Liver (tissue), 8 donors: ENCODE measurements at regions not wholly inside any gene's neighbourhood (a gene's known extent, or its start where the extent isn't known, plus 50 kb on each side); places are given as distances from the start of the nearest gene placed in this dataset.

ENCODE experiments used
- DNase-seq: peaks from one replicate; pipeline ENCODE4 v3.0.0-alpha.2; 2017; ENCODE audit warnings: low spot score
- H3K27ac ChIP-seq, 2 donors: one replicate each; pipeline ENCODE4 v1.7.0; 2013; ENCODE audit warnings: inconsistent platforms in 2 of 2, low read length in 2 of 2, control low read depth in 1 of 2, low read depth in 1 of 2, mild to moderate bottlenecking in 1 of 2
- H3K27me3 ChIP-seq, 4 donors: one replicate each; pipeline versions ENCODE4 v1.6.1 to v1.7.0; 2013; ENCODE audit warnings: low read length in 3 of 4, inconsistent platforms in 1 of 4, mild to moderate bottlenecking in 1 of 4, moderate library complexity in 1 of 4; ENCODE audit not compliant: control insufficient read depth in 4 of 4, insufficient read depth in 4 of 4
- H3K36me3 ChIP-seq, 4 donors: one replicate each; pipeline versions ENCODE4 v1.6.1 to v1.7.0; 2013; ENCODE audit warnings: low read length in 3 of 4, mild to moderate bottlenecking in 3 of 4, low read depth in 1 of 4, moderate library complexity in 1 of 4; ENCODE audit not compliant: control insufficient read depth in 4 of 4, insufficient read depth in 3 of 4
- H3K4me1 ChIP-seq, 4 donors: one replicate each; pipeline versions ENCODE4 v1.6.1 to v1.7.0; 2013; ENCODE audit warnings: low read length in 3 of 4, mild to moderate bottlenecking in 3 of 4, moderate library complexity in 1 of 4; ENCODE audit not compliant: control insufficient read depth in 4 of 4, insufficient read depth in 4 of 4
- H3K4me3 ChIP-seq, 3 donors: one replicate each; pipeline versions ENCODE4 v1.6.1 to v1.7.0; 2013; ENCODE audit warnings: low read length in 3 of 3, control low read depth in 1 of 3, low read depth in 1 of 3, mild to moderate bottlenecking in 1 of 3
- H3K9ac ChIP-seq, 2 donors: one replicate each; pipeline ENCODE4 v1.7.0; 2013; ENCODE audit warnings: low read length in 2 of 2, mild to moderate bottlenecking in 2 of 2, moderate library complexity in 2 of 2, control low read depth in 1 of 2, low read depth in 1 of 2
- H3K9me3 ChIP-seq, 4 donors: one replicate each; pipeline versions ENCODE4 v1.6.1 to v1.7.0; 2013; ENCODE audit warnings: low read length in 3 of 4; ENCODE audit not compliant: control insufficient read depth in 4 of 4
- ATF3 ChIP-seq: IDR thresholded peaks from 2 replicates; pipeline ENCODE4 v1.6.1; 2016; ENCODE audit warnings: antibody characterized with exemption
- CTCF ChIP-seq: fragments of 150-350 bp; IDR thresholded peaks from 2 replicates; pipeline ENCODE4 v1.5.1; 2017; ENCODE audit warnings: improper control_type of control experiment, low read depth, low read length; ENCODE audit not compliant: missing input control
- EGR1 ChIP-seq, 2 donors: IDR thresholded peaks; 2 replicates each; pipeline ENCODE4 v1.6.1; 2016 to 2018; ENCODE audit warnings: antibody characterized with exemption in 2 of 2, low read depth in 2 of 2
- FOXA1 ChIP-seq: IDR thresholded peaks from 2 replicates; pipeline ENCODE4 v1.6.1; 2016; ENCODE audit warnings: antibody characterized with exemption
- FOXA2 ChIP-seq: IDR thresholded peaks from 2 replicates; pipeline ENCODE4 v1.6.1; 2016; ENCODE audit warnings: antibody characterized with exemption
- GABPA ChIP-seq, 2 donors: IDR thresholded peaks in 1 of 2; conservative IDR thresholded peaks in 1 of 2; 2 replicates each; pipeline ENCODE4 v1.6.1; 2016; ENCODE audit warnings: antibody characterized with exemption in 2 of 2, mild to moderate bottlenecking in 1 of 2, moderate library complexity in 1 of 2
- HNF4A ChIP-seq, 2 donors: conservative IDR thresholded peaks; 2 replicates each; pipeline ENCODE4 v1.6.1; 2016; ENCODE audit warnings: antibody characterized with exemption in 2 of 2, mild to moderate bottlenecking in 2 of 2
- HNF4G ChIP-seq: IDR thresholded peaks from 2 replicates; pipeline ENCODE4 v1.6.1; 2016; ENCODE audit warnings: antibody characterized with exemption
- JUND ChIP-seq, 2 donors: IDR thresholded peaks; 2 replicates each; pipeline ENCODE4 v1.6.1; 2016; ENCODE audit warnings: antibody characterized with exemption in 2 of 2
- MAX ChIP-seq: IDR thresholded peaks from 2 replicates; pipeline ENCODE4 v1.6.1; 2016; ENCODE audit warnings: antibody characterized with exemption
- NR2F2 ChIP-seq: IDR thresholded peaks from 2 replicates; pipeline ENCODE4 v1.6.1; 2016; ENCODE audit warnings: antibody characterized with exemption
- RAD21 ChIP-seq, 2 donors: IDR thresholded peaks; 2 replicates each; pipeline ENCODE4 v1.6.1; 2016; ENCODE audit warnings: antibody characterized with exemption in 2 of 2, mild to moderate bottlenecking in 2 of 2
- REST ChIP-seq: IDR thresholded peaks from 2 replicates; pipeline ENCODE4 v1.6.1; 2016; ENCODE audit warnings: antibody characterized with exemption, mild to moderate bottlenecking
- RXRA ChIP-seq, 2 donors: IDR thresholded peaks; 2 replicates each; pipeline ENCODE4 v1.6.1; 2017 to 2018; ENCODE audit warnings: antibody characterized with exemption in 2 of 2, mild to moderate bottlenecking in 1 of 2
- SP1 ChIP-seq: IDR thresholded peaks from 2 replicates; pipeline ENCODE4 v1.6.1; 2018; ENCODE audit warnings: antibody characterized with exemption, mild to moderate bottlenecking
- TAF1 ChIP-seq: conservative IDR thresholded peaks from 2 replicates; pipeline ENCODE4 v1.6.1; 2016; ENCODE audit warnings: antibody characterized with exemption, mild to moderate bottlenecking
- YY1 ChIP-seq: IDR thresholded peaks from 2 replicates; pipeline ENCODE4 v1.6.1; 2016; ENCODE audit warnings: antibody characterized with exemption, mild to moderate bottlenecking
- ZBTB33 ChIP-seq: IDR thresholded peaks from 2 replicates; pipeline ENCODE4 v1.6.1; 2016; ENCODE audit warnings: antibody characterized with exemption
- WGBS: extraction: QIAGEN DNeasy Blood & Tissue Kit; methylation state at CpG from one replicate; pipeline ENCODE4 v1.1.7; 2013; 5-methylcytosine and 5-hydroxymethylcytosine counted together
- donor health status: healthy.
- donor health status: healthy.
- donor health status: healthy.
- donor health status: healthy.
- donor health status: healthy.

GRCh38 chrX:45851434-45851991 is 650.8 kb upstream of the DIPK2B start:
- 1% methylated on average over 53 of the region's 53 CpGs for WGBS
- no peak for TF ChIP-seq CTCF
- TF ChIP-seq ATF3: no peak
- no peak for TF ChIP-seq MAX
- no peak for TF ChIP-seq EGR1 (IDR thresholded peaks at IDR 0.05; ENCODE audit: low read depth in 2 of 2)
- no peak for TF ChIP-seq RAD21 (IDR thresholded peaks at IDR 0.05)
- TF ChIP-seq REST: no peak
- no peak for TF ChIP-seq HNF4A (conservative IDR thresholded peaks at IDR 0.05)
- no peak for TF ChIP-seq ZBTB33
- no peak for TF ChIP-seq SP1
- TF ChIP-seq TAF1: no peak
- TF ChIP-seq HNF4G: no peak
- no peak for TF ChIP-seq GABPA (IDR thresholded peaks at IDR 0.05 in 1 of 2, conservative IDR thresholded peaks at IDR 0.05 in 1 of 2)
- no peak for TF ChIP-seq NR2F2
- no peak for TF ChIP-seq RXRA (IDR thresholded peaks at IDR 0.05)
- no peak for TF ChIP-seq YY1
- no peak for TF ChIP-seq FOXA1
- no peak for TF ChIP-seq JUND (IDR thresholded peaks at IDR 0.05)
- no peak for TF ChIP-seq FOXA2
- Histone ChIP-seq H3K4me1 (peaks cover 6 to 19% (median 12%) of the 10 kb centered on the region in 4 donors), H3K9ac (no peak overlapping the region), H3K36me3 (no peaks in the 10 kb centered on the region), H3K4me3 (peak overlapping the region in 2 of 3 donors; percentile 49 to 56), H3K9me3 (no peaks in the 10 kb centered on the region), H3K27me3 (peaks cover 0 to 5% (median 0%) of the 10 kb centered on the region in 4 donors), H3K27ac (no peak overlapping the region)
- DNase-seq: peak; percentile 41
